Tibial nerve (tissue), 4 donors: ENCODE measurements at regions not wholly inside any gene's neighbourhood (a gene's known extent, or its start where the extent isn't known, plus 50 kb on each side); places are given as distances from the start of the nearest gene placed in this dataset.

ENCODE experiments used
- CTCF ChIP-seq, 5 experiments: fragments of 200-600 bp in 3 of 5; fragments of 450-650 bp in 2 of 5; sonication (generic) in 3 of 5; IDR thresholded peaks; one replicate each; pipeline ENCODE4 v1.5.1; 2016 to 2019; ENCODE audit warnings: antibody characterized with exemption in 5 of 5, mild to moderate bottlenecking in 3 of 5, moderate library complexity in 2 of 5
- EP300 ChIP-seq, 2 donors: sonication (generic); formaldehyde crosslinking; IDR thresholded peaks; one replicate each; pipeline ENCODE4 v1.6.1; 2017; ENCODE audit warnings: antibody characterized with exemption in 2 of 2, mild to moderate bottlenecking in 1 of 2
- POLR2A ChIP-seq, 2 donors: fragments of 450-650 bp; IDR thresholded peaks; one replicate each; pipeline ENCODE4 v1.6.1; 2017; ENCODE audit warnings: antibody characterized with exemption in 2 of 2, mild to moderate bottlenecking in 2 of 2, moderate library complexity in 2 of 2

GRCh38 chr12:89919241-89919906 is 210.7 kb upstream of the ATP2B1 start:
- TF ChIP-seq CTCF (IDR thresholded peaks at IDR 0.05): no peak
- TF ChIP-seq POLR2A (IDR thresholded peaks at IDR 0.05): no peak
- no peak for TF ChIP-seq EP300 (IDR thresholded peaks at IDR 0.05)
